GM18870 (cell line): ENCODE measurements at regions not wholly inside any gene's neighbourhood (a gene's known extent, or its start where the extent isn't known, plus 50 kb on each side); places are given as distances from the start of the nearest gene placed in this dataset.

Source experiments
- ATAC-seq: cut with Tn5 transposase; IDR thresholded peaks from one replicate; pipeline ENCODE4 v1.9.1; 2021; ENCODE audit warnings: moderate library complexity; ENCODE audit not compliant: unreplicated experiment

GRCh38 chr3:159796226-159796625 lies 192.4 kb upstream of the IL12A start:
- ATAC-seq = no peak

- ATAC-seq = no peak
Measured at GRCh38 chr3:159796744-159797143, 191.9 kb upstream of the IL12A start.

- ATAC-seq = no peak
Measured at GRCh38 chr3:159797771-159798170, 190.9 kb upstream of the IL12A start.

GRCh38 chr3:159798951-159799350 lies 189.7 kb upstream of the IL12A start:
- ATAC-seq = no peak

GRCh38 chr3:159800434-159801155 lies 188.0 kb upstream of the IL12A start:
- no peak for ATAC-seq

- ATAC-seq = no peak
Measured at GRCh38 chr3:159802864-159803263, 185.8 kb upstream of the IL12A start.

- no peak for ATAC-seq
Measured at GRCh38 chr3:159803459-159803858, 185.2 kb upstream of the IL12A start.

- peak; percentile 93 for ATAC-seq
Measured at GRCh38 chr3:159804726-159805410, 183.8 kb upstream of the IL12A start.

- peak; percentile 10 for ATAC-seq
Measured at GRCh38 chr3:159805411-159805772, 183.2 kb upstream of the IL12A start.

- ATAC-seq = no peak
Measured at GRCh38 chr3:159806412-159806811, 182.2 kb upstream of the IL12A start.

- no peak for ATAC-seq
Measured at GRCh38 chr3:159807137-159808040, 181.2 kb upstream of the IL12A start.

GRCh38 chr3:159813822-159814531 lies 174.7 kb upstream of the IL12A start:
- peak; percentile 42 for ATAC-seq

- no peak for ATAC-seq
Measured at GRCh38 chr3:159816512-159816911, 172.1 kb upstream of the IL12A start.

- no peak for ATAC-seq
Measured at GRCh38 chr3:159817126-159817525, 171.5 kb upstream of the IL12A start.

- no peak for ATAC-seq
Measured at GRCh38 chr3:159817571-159817970, 171.1 kb upstream of the IL12A start.

- ATAC-seq = no peak
Measured at GRCh38 chr3:159818399-159818798, 170.2 kb upstream of the IL12A start.

- peak; percentile 53 for ATAC-seq
Measured at GRCh38 chr3:159818997-159819500, 169.6 kb upstream of the IL12A start.

GRCh38 chr3:159819676-159820075 lies 169.0 kb upstream of the IL12A start:
- no peak for ATAC-seq

GRCh38 chr3:159821110-159821509 lies 167.5 kb upstream of the IL12A start:
- ATAC-seq = no peak

- no peak for ATAC-seq
Measured at GRCh38 chr3:159821736-159822135, 166.9 kb upstream of the IL12A start.

GRCh38 chr3:159823780-159824179 lies 164.9 kb upstream of the IL12A start:
- no peak for ATAC-seq
